WTC11 (cell line): ENCODE measurements at regions not wholly inside any gene's neighbourhood (a gene's known extent, or its start where the extent isn't known, plus 50 kb on each side); places are given as distances from the start of the nearest gene placed in this dataset.

Source experiments
- ATAC-seq: fragments of 200-7000 bp; cut with Tn5 transposase; 2 replicates; pipeline ENCODE4 v1.10.0; 2021; ENCODE audit warnings: mild to moderate bottlenecking, moderate library complexity
- CTCF ChIA-PET: fragments of 300-600 bp; sonication (Branson Sonifier 250); formaldehyde crosslinking; loops from one replicate; lab custom pipeline; 2021; ENCODE audit warnings: antibody characterized with exemption; lab: Charles Lee
- POLR2A ChIA-PET: fragments of 350-600 bp; sonication (Branson Sonifier 250); formaldehyde crosslinking; loops from one replicate; lab custom pipeline; 2021; ENCODE audit warnings: antibody characterized with exemption; lab: Charles Lee
- DNase-seq: peaks from one replicate; pipeline ENCODE4 v3.0.0; 2021; ENCODE audit warnings: low spot score
- H3K27ac Mint-ChIP-seq: 2 replicates; pipeline ENCODE4 v1.8.0; 2021; ENCODE audit warnings: mixed read lengths
- H3K27me3 Mint-ChIP-seq: 2 replicates; pipeline ENCODE4 v1.8.0; 2021; ENCODE audit warnings: low read depth, mild to moderate bottlenecking, moderate library complexity, mixed read lengths
- H3K36me3 Mint-ChIP-seq: 2 replicates; pipeline ENCODE4 v1.8.0; 2021; ENCODE audit warnings: mixed read lengths
- H3K4me1 Mint-ChIP-seq: 2 replicates; pipeline ENCODE4 v1.8.0; 2022; ENCODE audit warnings: mixed read lengths
- H3K4me3 Mint-ChIP-seq: 2 replicates; pipeline ENCODE4 v1.8.0; 2021; ENCODE audit warnings: mild to moderate bottlenecking, moderate library complexity, mixed read lengths
- H3K9me3 Mint-ChIP-seq: 2 replicates; pipeline ENCODE4 v1.8.0; 2021; ENCODE audit warnings: mixed read lengths
- ARID4B ChIP-seq: sonication (generic); formaldehyde crosslinking; IDR thresholded peaks from 2 replicates; pipeline ENCODE4 v1.8.0; 2023; ENCODE audit warnings: missing genetic modification reagents, mild to moderate bottlenecking, borderline replicate concordance
- ATF1 ChIP-seq: sonication (generic); formaldehyde crosslinking; IDR thresholded peaks from 2 replicates; pipeline ENCODE4 v1.8.1; 2023; ENCODE audit warnings: mild to moderate bottlenecking, moderate library complexity, missing genetic modification reagents
- CREM ChIP-seq: sonication (generic); formaldehyde crosslinking; IDR thresholded peaks from 2 replicates; pipeline ENCODE4 v1.8.1; 2022; ENCODE audit warnings: mild to moderate bottlenecking, missing genetic modification reagents, moderate library complexity
- ESRRA ChIP-seq: sonication (generic); formaldehyde crosslinking; IDR thresholded peaks from 2 replicates; pipeline ENCODE4 v1.8.1; 2022; ENCODE audit warnings: mild to moderate bottlenecking, missing genetic modification reagents, borderline replicate concordance
- FOXP1 ChIP-seq: sonication (generic); formaldehyde crosslinking; IDR thresholded peaks from 2 replicates; pipeline ENCODE4 v1.8.0; 2022; ENCODE audit warnings: missing genetic modification reagents, mild to moderate bottlenecking, moderate library complexity, borderline replicate concordance
- GTF2I ChIP-seq: fragments of 250-450 bp; sonication (Bioruptor Pico); conservative IDR thresholded peaks from 2 replicates; pipeline ENCODE4 v1.4.0; 2021; ENCODE audit warnings: mild to moderate bottlenecking
- KAT7 ChIP-seq: sonication (generic); formaldehyde crosslinking; IDR thresholded peaks from 2 replicates; pipeline ENCODE4 v1.8.1; 2023; ENCODE audit warnings: missing genetic modification reagents, mild to moderate bottlenecking, borderline replicate concordance
- RORB ChIP-seq: fragments of 250-450 bp; sonication (Bioruptor Pico); IDR thresholded peaks from 2 replicates; pipeline ENCODE4 v1.9.0; 2021; ENCODE audit warnings: mild to moderate bottlenecking
- SP1 ChIP-seq: sonication (generic); formaldehyde crosslinking; conservative IDR thresholded peaks from 2 replicates; pipeline ENCODE4 v1.8.1; 2022; ENCODE audit warnings: missing genetic modification reagents
- TEAD4 ChIP-seq: sonication (generic); formaldehyde crosslinking; IDR thresholded peaks from 2 replicates; pipeline ENCODE4 v1.8.0; 2022; ENCODE audit warnings: mild to moderate bottlenecking, missing genetic modification reagents
- ZNF219 ChIP-seq: sonication (generic); formaldehyde crosslinking; IDR thresholded peaks from 2 replicates; pipeline ENCODE4 v1.8.0; 2023; ENCODE audit warnings: missing genetic modification reagents, mild to moderate bottlenecking, borderline replicate concordance
- ZNF281 ChIP-seq: sonication (generic); formaldehyde crosslinking; IDR thresholded peaks from 2 replicates; pipeline ENCODE4 v1.8.0; 2023; ENCODE audit warnings: mild to moderate bottlenecking, missing genetic modification reagents
- ZNF396 ChIP-seq: fragments of 250-450 bp; sonication (Bioruptor Pico); IDR thresholded peaks from 2 replicates; pipeline ENCODE4 v1.8.0; 2021; ENCODE audit warnings: mild to moderate bottlenecking, moderate library complexity, borderline replicate concordance
- ZNF512 ChIP-seq: sonication (generic); formaldehyde crosslinking; IDR thresholded peaks from 2 replicates; pipeline ENCODE4 v1.8.1; 2022; ENCODE audit warnings: missing genetic modification reagents, borderline replicate concordance
- TF ChIP-seq, protein P1 (sequence below): sonication (generic); formaldehyde crosslinking; IDR thresholded peaks from 2 replicates; pipeline ENCODE4 v1.8.1; 2023; ENCODE audit warnings: mild to moderate bottlenecking, moderate library complexity, missing genetic modification reagents
- TF ChIP-seq, protein P2 (sequence below): sonication (generic); formaldehyde crosslinking; conservative IDR thresholded peaks from 2 replicates; pipeline ENCODE4 v1.8.1; 2023; ENCODE audit warnings: mild to moderate bottlenecking, low read depth, missing genetic modification reagents, moderate library complexity

DNA sequence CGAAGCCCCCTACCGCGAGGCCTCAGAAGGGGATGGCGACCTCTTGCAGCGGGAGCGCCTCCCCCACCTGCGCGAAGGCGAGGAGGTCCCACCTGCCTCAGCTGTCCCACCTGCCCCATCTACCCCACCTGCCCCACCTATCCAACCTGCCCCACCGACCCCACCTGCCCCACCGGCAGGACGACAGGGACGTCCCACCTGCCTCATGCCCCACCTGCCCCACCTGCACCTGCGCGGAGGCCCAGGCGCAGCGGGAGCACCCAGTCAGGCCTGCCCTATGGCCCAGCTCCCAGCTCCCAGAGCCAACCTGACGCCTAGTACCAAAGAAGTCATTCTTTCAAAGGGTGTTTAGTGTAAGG lies 489.1 kb upstream of the SMIM21 start:
- no peaks in the 10 kb centered on the region for H3K9me3 Mint-ChIP-seq
- peak overlapping the region; percentile 31 for H3K4me3 Mint-ChIP-seq
- H3K27me3 Mint-ChIP-seq = peaks cover 30% of the 10 kb centered on the region
- peaks cover 9% of the 10 kb centered on the region for H3K4me1 Mint-ChIP-seq
- ATAC-seq (peak; percentile 40), DNase-seq (no peak)
- TF ChIP-seq ESRRA (CRISPR knock-in tag) (no peak), ZNF281 (peak; percentile 57; the same call in 1 of the 2 replicates)
- ChIA-PET CTCF (no interaction called here), POLR2A (no interaction called here)
- no peak overlapping the region for H3K27ac Mint-ChIP-seq
- no peaks in the 10 kb centered on the region for H3K36me3 Mint-ChIP-seq

DNA sequence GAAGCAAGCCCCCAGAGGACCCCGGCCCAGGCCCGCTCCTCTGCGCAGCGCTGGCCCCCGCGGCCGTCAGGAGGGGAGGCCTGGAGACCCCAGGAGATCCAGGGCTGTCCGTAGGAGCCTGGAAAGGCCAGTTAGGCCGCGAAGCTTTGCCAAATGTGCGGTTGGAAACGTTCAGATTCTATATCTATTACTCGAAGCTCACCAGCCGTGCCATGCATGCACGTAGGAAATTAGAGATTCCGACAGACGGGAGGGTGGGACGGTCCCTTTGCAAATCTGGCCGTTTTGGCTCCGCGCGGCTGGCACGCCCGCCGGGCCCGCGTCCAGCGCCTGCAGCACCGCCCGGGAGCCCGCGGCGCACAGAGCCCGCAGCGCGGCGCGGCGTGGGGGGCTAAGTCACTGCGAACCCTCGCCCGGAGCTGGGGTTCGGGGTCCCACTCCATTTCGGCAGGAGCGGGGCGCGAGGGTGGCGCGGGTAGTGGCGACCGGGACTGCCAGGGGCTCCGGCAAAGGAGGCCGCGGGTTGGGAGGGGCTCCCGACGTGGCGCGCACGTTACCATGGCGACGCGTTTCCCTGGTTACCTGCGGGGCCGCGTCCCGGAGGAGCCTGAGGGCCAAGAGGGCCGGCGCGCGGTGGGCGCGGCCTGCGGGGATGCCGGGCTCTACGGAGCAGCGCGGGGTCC lies 488.6 kb upstream of the SMIM21 start:
- no peaks in the 10 kb centered on the region for H3K9me3 Mint-ChIP-seq
- peak overlapping the region; percentile 68 for H3K4me3 Mint-ChIP-seq
- DNase-seq = peak; percentile 88
- TF ChIP-seq FOXP1 (CRISPR knock-in tag) (peak; percentile 42; the same call in 1 of the 2 replicates), ZNF396 (CRISPR knock-in tag) (no peak), RORB (CRISPR knock-in tag) (no peak), ARID4B (CRISPR knock-in tag) (peak; percentile 39; the same call in 1 of the 2 replicates), TEAD4 (CRISPR knock-in tag) (no peak), ATF1 (CRISPR knock-in tag) (0 out of 2 replicates have a peak, but pooled peaks have one; percentile 35), KAT7 (CRISPR knock-in tag) (0 out of 2 replicates have a peak, but pooled peaks have one; percentile 44), CREM (0 out of 2 replicates have a peak, but pooled peaks have one; percentile 31)
- TF ChIP-seq, protein P1, sequence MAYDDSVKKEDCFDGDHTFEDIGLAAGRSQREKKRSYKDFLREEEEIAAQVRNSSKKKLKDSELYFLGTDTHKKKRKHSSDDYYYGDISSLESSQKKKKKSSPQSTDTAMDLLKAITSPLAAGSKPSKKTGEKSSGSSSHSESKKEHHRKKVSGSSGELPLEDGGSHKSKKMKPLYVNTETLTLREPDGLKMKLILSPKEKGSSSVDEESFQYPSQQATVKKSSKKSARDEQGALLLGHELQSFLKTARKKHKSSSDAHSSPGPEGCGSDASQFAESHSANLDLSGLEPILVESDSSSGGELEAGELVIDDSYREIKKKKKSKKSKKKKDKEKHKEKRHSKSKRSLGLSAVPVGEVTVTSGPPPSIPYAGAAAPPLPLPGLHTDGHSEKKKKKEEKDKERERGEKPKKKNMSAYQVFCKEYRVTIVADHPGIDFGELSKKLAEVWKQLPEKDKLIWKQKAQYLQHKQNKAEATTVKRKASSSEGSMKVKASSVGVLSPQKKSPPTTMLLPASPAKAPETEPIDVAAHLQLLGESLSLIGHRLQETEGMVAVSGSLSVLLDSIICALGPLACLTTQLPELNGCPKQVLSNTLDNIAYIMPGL (CRISPR knock-in tag) = peak; percentile 49; the same call in 1 of the 2 replicates
- H3K36me3 Mint-ChIP-seq = no peaks in the 10 kb centered on the region
- no peak overlapping the region for H3K27ac Mint-ChIP-seq
- CTCF ChIA-PET = no interaction called here
- peaks cover 30% of the 10 kb centered on the region for H3K27me3 Mint-ChIP-seq
- peaks cover 4% of the 10 kb centered on the region for H3K4me1 Mint-ChIP-seq
- POLR2A ChIA-PET = no interaction called here
- ATAC-seq = peak; percentile 91

DNA sequence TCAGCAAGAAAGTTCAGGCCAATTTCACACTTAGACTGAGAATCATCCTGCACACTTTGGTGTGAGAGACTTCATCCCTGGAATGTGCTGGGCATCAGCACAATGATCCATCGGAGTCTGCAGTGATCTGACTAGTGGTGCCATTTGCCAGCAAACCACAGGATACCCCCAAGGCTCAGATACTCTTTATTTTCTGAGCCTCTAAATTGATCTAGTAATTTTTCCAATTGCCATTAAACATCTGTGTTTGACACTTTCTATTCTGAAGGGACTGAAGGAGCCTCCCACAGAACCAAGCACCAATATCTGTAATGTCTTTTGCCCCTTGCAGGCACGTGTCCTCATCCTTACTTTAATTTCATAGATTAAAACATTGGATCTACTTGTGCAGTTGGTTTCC lies 485.3 kb upstream of the SMIM21 start:
- no peak for TF ChIP-seq ZNF219
- TF ChIP-seq ESRRA (CRISPR knock-in tag) = no peak
- TF ChIP-seq, protein P2, sequence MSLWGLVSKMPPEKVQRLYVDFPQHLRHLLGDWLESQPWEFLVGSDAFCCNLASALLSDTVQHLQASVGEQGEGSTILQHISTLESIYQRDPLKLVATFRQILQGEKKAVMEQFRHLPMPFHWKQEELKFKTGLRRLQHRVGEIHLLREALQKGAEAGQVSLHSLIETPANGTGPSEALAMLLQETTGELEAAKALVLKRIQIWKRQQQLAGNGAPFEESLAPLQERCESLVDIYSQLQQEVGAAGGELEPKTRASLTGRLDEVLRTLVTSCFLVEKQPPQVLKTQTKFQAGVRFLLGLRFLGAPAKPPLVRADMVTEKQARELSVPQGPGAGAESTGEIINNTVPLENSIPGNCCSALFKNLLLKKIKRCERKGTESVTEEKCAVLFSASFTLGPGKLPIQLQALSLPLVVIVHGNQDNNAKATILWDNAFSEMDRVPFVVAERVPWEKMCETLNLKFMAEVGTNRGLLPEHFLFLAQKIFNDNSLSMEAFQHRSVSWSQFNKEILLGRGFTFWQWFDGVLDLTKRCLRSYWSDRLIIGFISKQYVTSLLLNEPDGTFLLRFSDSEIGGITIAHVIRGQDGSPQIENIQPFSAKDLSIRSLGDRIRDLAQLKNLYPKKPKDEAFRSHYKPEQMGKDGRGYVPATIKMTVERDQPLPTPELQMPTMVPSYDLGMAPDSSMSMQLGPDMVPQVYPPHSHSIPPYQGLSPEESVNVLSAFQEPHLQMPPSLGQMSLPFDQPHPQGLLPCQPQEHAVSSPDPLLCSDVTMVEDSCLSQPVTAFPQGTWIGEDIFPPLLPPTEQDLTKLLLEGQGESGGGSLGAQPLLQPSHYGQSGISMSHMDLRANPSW (CRISPR knock-in tag) = no peak
- no peak for TF ChIP-seq ZNF512 (CRISPR knock-in tag)
- no peak for TF ChIP-seq GTF2I
- no peak for TF ChIP-seq SP1

More for the DNA sequence above, 485.3 kb upstream of the SMIM21 start:
- Mint-ChIP-seq H3K36me3 (no peaks in the 10 kb centered on the region), H3K27me3 (peaks cover 26% of the 10 kb centered on the region), H3K4me3 (no peak overlapping the region), H3K27ac (no peak overlapping the region), H3K9me3 (no peaks in the 10 kb centered on the region), H3K4me1 (0 out of 2 replicates have a peak, but pooled peaks cover 4% of the 10 kb centered on the region)
- ChIA-PET POLR2A (no interaction called here), CTCF (no interaction called here)
- ATAC-seq = no peak
- no peak for DNase-seq
